ENCODE measurements at regions not wholly inside any gene's neighbourhood (a gene's known extent, or its start where the extent isn't known, plus 50 kb on each side); places are given as distances from the start of the nearest gene placed in this dataset.
"Not testable (repeated sequence)": the region's sequence is repeated elsewhere in the genome, so short reads cannot be mapped to it uniquely, and the experiment has no call there.

GRCh38 chrX:96481831-96482230, 202.8 kb upstream of the DIAPH2 start:
- H3K9me3 ChIP-seq (ENCODE audit: control insufficient read depth in 2 of 3, low read length in 3 of 3), result no peaks in the 10 kb centered on the region
- peaks cover 0 to 3% (median 0%) of the 10 kb centered on the region in 11 donors for H3K9me3 Mint-ChIP-seq
- no peaks in the 10 kb centered on the region for H3K36me3 ChIP-seq (ENCODE audit: control insufficient read depth in 2 of 3, insufficient read depth in 3 of 3, low read length in 3 of 3)
- ChIA-PET CTCF (no interaction called here), POLR2A (no interaction called here)
- no peaks in the 10 kb centered on the region for H3K27me3 ChIP-seq (ENCODE audit: control insufficient read depth in 2 of 2, insufficient read depth in 2 of 2, low read length in 2 of 2)
- no peak overlapping the region for H3K27ac Mint-ChIP-seq
- ATAC-seq, result no peak
- no peaks in the 10 kb centered on the region for H3K36me3 Mint-ChIP-seq
- no peak overlapping the region for H3K4me3 ChIP-seq (ENCODE audit: low read length)
- intact Hi-C loops (cut with micrococcal nuclease), result no loop called here
- no peaks in the 10 kb centered on the region for H3K4me1 ChIP-seq (ENCODE audit: control insufficient read depth in 2 of 2, insufficient read depth in 2 of 2, low read length in 2 of 2)
- no peak for DNase-seq
- H3K4me3 Mint-ChIP-seq, result no peak overlapping the region
- H3K27me3 Mint-ChIP-seq, result peaks cover 0 to 6% (median 0%) of the 10 kb centered on the region in 5 donors
- H3K4me1 Mint-ChIP-seq, result no peaks in the 10 kb centered on the region
- no peak overlapping the region for H3K27ac ChIP-seq (ENCODE audit: low read depth, low read length)

DNA sequence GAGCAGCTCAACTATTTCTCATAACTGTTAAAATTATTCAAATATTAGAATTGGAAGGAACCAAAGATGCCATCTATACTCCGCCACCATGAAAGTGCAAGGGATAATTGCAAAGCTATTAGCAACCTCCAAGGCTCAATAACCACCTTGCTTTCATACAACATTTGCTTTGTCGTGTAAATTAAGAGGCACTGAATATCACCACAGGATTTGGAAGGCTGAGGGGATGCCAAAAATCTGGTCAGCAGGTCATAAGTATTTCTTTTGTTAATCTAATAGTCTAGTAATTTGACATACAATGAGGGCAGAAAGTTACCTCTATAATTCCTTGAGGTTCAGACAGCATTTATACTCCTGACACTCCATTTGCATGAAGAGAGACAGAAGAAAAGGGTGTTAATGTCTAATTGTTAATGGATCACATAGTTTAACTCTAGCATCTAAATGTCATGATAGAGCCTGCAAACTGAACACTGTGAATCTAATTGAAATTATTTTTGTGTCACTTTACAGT, 200.9 kb upstream of the DIAPH2 start:
- no peak overlapping the region for H3K4me3 Mint-ChIP-seq
- CTCF ChIA-PET, result no interaction called here

GRCh38 chrX:96486687-96487086, 198.0 kb upstream of the DIAPH2 start:
- H3K27me3 ChIP-seq (ENCODE audit: control insufficient read depth in 2 of 2, insufficient read depth in 2 of 2, low read length in 2 of 2); H3K4me1 Mint-ChIP-seq; H3K36me3 ChIP-seq (ENCODE audit: control insufficient read depth in 2 of 3, insufficient read depth in 3 of 3, low read length in 3 of 3); ATAC-seq; H3K9me3 Mint-ChIP-seq; CTCF ChIA-PET; H3K4me3 ChIP-seq (ENCODE audit: low read length); H3K4me1 ChIP-seq (ENCODE audit: control insufficient read depth in 2 of 2, insufficient read depth in 2 of 2, low read length in 2 of 2); POLR2A ChIA-PET; H3K27me3 Mint-ChIP-seq; H3K9me3 ChIP-seq (ENCODE audit: control insufficient read depth in 2 of 3, low read length in 3 of 3); H3K4me3 Mint-ChIP-seq; H3K27ac Mint-ChIP-seq; H3K36me3 Mint-ChIP-seq; DNase-seq; H3K27ac ChIP-seq (ENCODE audit: low read depth, low read length); intact Hi-C loops (cut with micrococcal nuclease): not testable (repeated sequence)

More for the DNA sequence above, 200.9 kb upstream of the DIAPH2 start:
- POLR2A ChIA-PET, result no interaction called here
- DNase-seq, result no peak
- no peak for ATAC-seq
- Mint-ChIP-seq H3K9me3 (peaks cover 0 to 3% (median 0%) of the 10 kb centered on the region in 11 donors), H3K36me3 (no peaks in the 10 kb centered on the region), H3K27me3 (peaks cover 0 to 6% (median 0%) of the 10 kb centered on the region in 5 donors), H3K27ac (no peak overlapping the region), H3K4me1 (no peaks in the 10 kb centered on the region)
- no peaks in the 10 kb centered on the region for H3K9me3 ChIP-seq (ENCODE audit: control insufficient read depth in 2 of 3, low read length in 3 of 3)
- no peaks in the 10 kb centered on the region for H3K36me3 ChIP-seq (ENCODE audit: control insufficient read depth in 2 of 3, insufficient read depth in 3 of 3, low read length in 3 of 3)
- no peaks in the 10 kb centered on the region for H3K27me3 ChIP-seq (ENCODE audit: control insufficient read depth in 2 of 2, insufficient read depth in 2 of 2, low read length in 2 of 2)
- intact Hi-C loops (cut with micrococcal nuclease), result no loop called here
- no peak overlapping the region for H3K27ac ChIP-seq (ENCODE audit: low read depth, low read length)
- H3K4me1 ChIP-seq (ENCODE audit: control insufficient read depth in 2 of 2, insufficient read depth in 2 of 2, low read length in 2 of 2), result no peaks in the 10 kb centered on the region
- no peak overlapping the region for H3K4me3 ChIP-seq (ENCODE audit: low read length)

DNA sequence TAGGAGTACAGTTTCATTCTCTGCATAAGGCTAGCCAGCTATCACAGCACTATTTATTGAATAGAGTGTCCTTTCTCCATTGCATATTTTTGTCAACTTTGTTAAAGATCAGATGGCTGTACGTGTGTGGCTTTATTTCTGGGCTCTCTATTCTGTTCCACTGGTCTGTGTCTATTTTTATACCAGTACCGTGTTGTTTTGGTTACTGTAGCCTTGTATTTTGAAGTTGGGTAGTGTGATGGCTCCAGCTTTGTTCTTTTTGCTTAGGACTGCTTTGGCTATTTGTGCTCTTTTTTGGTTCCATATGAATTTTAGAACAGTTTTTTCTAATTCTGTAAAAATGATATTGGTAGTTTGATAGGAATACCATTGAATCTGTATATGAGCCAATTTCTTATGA, 182.1 kb upstream of the DIAPH2 start:
- no peaks in the 10 kb centered on the region for H3K36me3 ChIP-seq (ENCODE audit: control insufficient read depth in 2 of 3, insufficient read depth in 3 of 3, low read length in 3 of 3)
- H3K36me3 Mint-ChIP-seq, result no peaks in the 10 kb centered on the region
- H3K9me3 Mint-ChIP-seq, result peaks cover 0 to 3% (median 0%) of the 10 kb centered on the region in 11 donors
- H3K4me3 Mint-ChIP-seq, result no peak overlapping the region
- ATAC-seq (no peak), DNase-seq (no peak)
- no peaks in the 10 kb centered on the region for H3K27me3 ChIP-seq (ENCODE audit: control insufficient read depth in 2 of 2, insufficient read depth in 2 of 2, low read length in 2 of 2)
- CTCF ChIA-PET, result interaction anchor here (0.6 kb wide), 1 partner anchor 288 kb away, joined by 4 read pairs; no protein-coding TSS in a partner anchor
- H3K4me3 ChIP-seq (ENCODE audit: low read length), result no peak overlapping the region
- no peaks in the 10 kb centered on the region for H3K9me3 ChIP-seq (ENCODE audit: control insufficient read depth in 2 of 3, low read length in 3 of 3)
- no peaks in the 10 kb centered on the region for H3K27me3 Mint-ChIP-seq
- H3K27ac ChIP-seq (ENCODE audit: low read depth, low read length), result no peak overlapping the region
- H3K4me1 ChIP-seq (ENCODE audit: control insufficient read depth in 2 of 2, insufficient read depth in 2 of 2, low read length in 2 of 2), result no peaks in the 10 kb centered on the region
- intact Hi-C loops (cut with micrococcal nuclease), result no loop called here
- no peaks in the 10 kb centered on the region for H3K4me1 Mint-ChIP-seq
- H3K27ac Mint-ChIP-seq, result no peak overlapping the region
- POLR2A ChIA-PET, result no interaction called here

GRCh38 chrX:96529386-96529785, 155.3 kb upstream of the DIAPH2 start:
- DNase-seq; H3K27ac ChIP-seq (ENCODE audit: low read depth, low read length); H3K36me3 ChIP-seq (ENCODE audit: control insufficient read depth in 2 of 3, insufficient read depth in 3 of 3, low read length in 3 of 3); POLR2A ChIA-PET; H3K4me3 ChIP-seq (ENCODE audit: low read length); ATAC-seq; H3K4me1 ChIP-seq (ENCODE audit: control insufficient read depth in 2 of 2, insufficient read depth in 2 of 2, low read length in 2 of 2); H3K36me3 Mint-ChIP-seq; CTCF ChIA-PET; H3K9me3 Mint-ChIP-seq; H3K27ac Mint-ChIP-seq; H3K27me3 ChIP-seq (ENCODE audit: control insufficient read depth in 2 of 2, insufficient read depth in 2 of 2, low read length in 2 of 2); H3K9me3 ChIP-seq (ENCODE audit: control insufficient read depth in 2 of 3, low read length in 3 of 3); H3K4me1 Mint-ChIP-seq; intact Hi-C loops (cut with micrococcal nuclease); H3K4me3 Mint-ChIP-seq; H3K27me3 Mint-ChIP-seq: not testable (repeated sequence)

DNA sequence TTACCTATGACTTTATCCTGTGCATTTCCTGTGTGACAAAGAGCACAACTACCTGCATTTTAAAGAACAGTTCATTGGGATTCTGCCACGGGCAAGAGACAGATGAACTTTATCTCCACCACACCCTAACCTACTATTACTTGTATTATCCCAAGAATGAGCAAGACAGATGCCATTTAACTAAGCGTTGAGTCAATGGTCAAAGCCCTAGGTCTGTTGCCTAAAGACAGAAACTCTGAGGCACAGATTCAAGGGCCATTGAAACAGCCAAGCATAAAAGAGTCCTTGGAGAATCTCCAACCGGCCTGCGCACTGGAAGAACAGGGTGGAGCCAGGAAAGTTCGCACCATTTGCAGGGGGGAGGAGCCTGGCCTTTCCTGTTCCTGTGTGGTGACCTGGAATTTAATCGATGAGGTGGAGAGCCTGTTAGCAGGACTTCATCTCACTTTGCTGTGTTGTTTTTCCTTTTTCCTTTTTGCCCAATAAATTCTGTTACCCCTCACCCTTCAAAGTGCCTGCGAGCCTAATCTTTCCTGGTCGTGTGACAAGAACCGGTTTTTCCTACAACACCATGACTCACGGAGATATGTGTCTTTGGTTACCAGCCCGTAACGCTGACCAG, 146.4 kb upstream of the DIAPH2 start:
- no peak overlapping the region for H3K4me3 ChIP-seq (ENCODE audit: low read length)
- Mint-ChIP-seq H3K27me3 (no peaks in the 10 kb centered on the region), H3K9me3 (no peaks in the 10 kb centered on the region), H3K4me1 (peaks cover 0 to 2% (median 0%) of the 10 kb centered on the region in 7 donors), H3K36me3 (no peaks in the 10 kb centered on the region), H3K4me3 (no peak overlapping the region), H3K27ac (no peak overlapping the region)
- ChIA-PET CTCF (no interaction called here), POLR2A (no interaction called here)
- no peak for ATAC-seq
- no peaks in the 10 kb centered on the region for H3K27me3 ChIP-seq (ENCODE audit: control insufficient read depth in 2 of 2, insufficient read depth in 2 of 2, low read length in 2 of 2)
- DNase-seq, result no peak
- intact Hi-C loops (cut with micrococcal nuclease), result no loop called here
- no peak overlapping the region for H3K27ac ChIP-seq (ENCODE audit: low read depth, low read length)
- H3K36me3 ChIP-seq (ENCODE audit: control insufficient read depth in 2 of 3, insufficient read depth in 3 of 3, low read length in 3 of 3), result no peaks in the 10 kb centered on the region
- no peaks in the 10 kb centered on the region for H3K4me1 ChIP-seq (ENCODE audit: control insufficient read depth in 2 of 2, insufficient read depth in 2 of 2, low read length in 2 of 2)
- no peaks in the 10 kb centered on the region for H3K9me3 ChIP-seq (ENCODE audit: control insufficient read depth in 2 of 3, low read length in 3 of 3)

GRCh38 chrX:96540111-96540631, 144.5 kb upstream of the DIAPH2 start:
- Histone ChIP-seq H3K36me3 (ENCODE audit: control insufficient read depth in 2 of 3, insufficient read depth in 3 of 3, low read length in 3 of 3) (no peaks in the 10 kb centered on the region), H3K27ac (ENCODE audit: low read depth, low read length) (no peak overlapping the region), H3K4me3 (ENCODE audit: low read length) (no peak overlapping the region), H3K27me3 (ENCODE audit: control insufficient read depth in 2 of 2, insufficient read depth in 2 of 2, low read length in 2 of 2) (no peaks in the 10 kb centered on the region), H3K9me3 (ENCODE audit: control insufficient read depth in 2 of 3, low read length in 3 of 3) (no peaks in the 10 kb centered on the region), H3K4me1 (ENCODE audit: control insufficient read depth in 2 of 2, insufficient read depth in 2 of 2, low read length in 2 of 2) (no peaks in the 10 kb centered on the region)
- Mint-ChIP-seq H3K36me3 (no peaks in the 10 kb centered on the region), H3K9me3 (no peaks in the 10 kb centered on the region), H3K4me1 (peaks cover 0 to 2% (median 0%) of the 10 kb centered on the region in 7 donors), H3K4me3 (no peak overlapping the region), H3K27me3 (no peaks in the 10 kb centered on the region), H3K27ac (no peak overlapping the region)
- ChIA-PET CTCF (no interaction called here), POLR2A (no interaction called here)
- intact Hi-C loops (cut with micrococcal nuclease), result no loop called here
- ATAC-seq (no peak), DNase-seq (no peak)

All from naive thymus-derived CD4-positive, alpha-beta T cell (primary cell).